Ovary (tissue), 7 donors: ENCODE measurements at regions not wholly inside any gene's neighbourhood (a gene's known extent, or its start where the extent isn't known, plus 50 kb on each side); places are given as distances from the start of the nearest gene placed in this dataset.
"Not testable (repeated sequence)": the region's sequence is repeated elsewhere in the genome, so short reads cannot be mapped to it uniquely, and the experiment has no call there.

Experiments used
- DNase-seq, 5 donors: peaks; one replicate each; pipeline ENCODE4 v3.0.0-alpha.2; 2019 to 2020
- H3K27ac ChIP-seq, 2 donors: fragments of 200-600 bp; one replicate each; pipeline versions ENCODE4 v1.5.1 to v1.8.0; 2019 to 2022
- H3K27me3 ChIP-seq: fragments of 200-600 bp; one replicate; pipeline ENCODE4 v1.8.0; 2022
- H3K36me3 ChIP-seq: fragments of 200-600 bp; sonication (generic); one replicate; pipeline ENCODE4 v1.5.1; 2019
- H3K4me1 ChIP-seq: one replicate; pipeline ENCODE4 v1.8.1; 2013; ENCODE audit warnings: mild to moderate bottlenecking, moderate library complexity; ENCODE audit not compliant: insufficient read depth
- H3K4me3 ChIP-seq: fragments of 200-600 bp; sonication (generic); one replicate; pipeline ENCODE4 v1.5.1; 2017
- H3K9me3 ChIP-seq, 2 donors: fragments of 200-600 bp in 1 of 2; sonication (generic) in 1 of 2; one replicate each; pipeline versions ENCODE4 v1.5.1 to v1.8.1; 2013 to 2019; ENCODE audit warnings: mild to moderate bottlenecking in 1 of 2, moderate library complexity in 1 of 2
- EP300 ChIP-seq: sonication (generic); formaldehyde crosslinking; IDR thresholded peaks from one replicate; pipeline ENCODE4 v1.6.1; 2017; ENCODE audit warnings: antibody characterized with exemption
- POLR2A ChIP-seq: fragments of 450-650 bp; IDR thresholded peaks from one replicate; pipeline ENCODE4 v1.6.1; 2017; ENCODE audit warnings: antibody characterized with exemption, mild to moderate bottlenecking, moderate library complexity
- WGBS, 3 donors: extraction: QIAGEN DNeasy Blood & Tissue Kit in 1 of 3; methylation state at CpG; one replicate each; pipeline versions ENCODE4 v1.1.5 to v1.1.7; 2013 to 2017; 5-methylcytosine and 5-hydroxymethylcytosine counted together
- intact Hi-C, 4 donors: fragments of 100-400 bp; cut with DNase I; formaldehyde crosslinking; loops; one replicate each; pipeline versions ENCODE4 v1.11.0 to v1.15.1; 2022 to 2023
- TF ChIP-seq, protein P1 (sequence below), 3 donors: fragments of 450-650 bp in 2 of 3; fragments of 200-600 bp in 1 of 3; IDR thresholded peaks; one replicate each; pipeline versions ENCODE4 v1.5.1 to v1.8.0; 2016 to 2022; ENCODE audit warnings: antibody characterized with exemption in 3 of 3, mild to moderate bottlenecking in 1 of 3
- donor health status: DM: no; HTN: no; CAD: no; lungs with moderate emphysema.
- donor health status: DM: no; HTN: no; CAD: no.
- donor health status: Bipolar disorder and iron deficiency.
- donor health status: DM: no; HTN: no; CAD: no.
- donor health status: DM: yes; HTN: yes; CAD: no.

DNA sequence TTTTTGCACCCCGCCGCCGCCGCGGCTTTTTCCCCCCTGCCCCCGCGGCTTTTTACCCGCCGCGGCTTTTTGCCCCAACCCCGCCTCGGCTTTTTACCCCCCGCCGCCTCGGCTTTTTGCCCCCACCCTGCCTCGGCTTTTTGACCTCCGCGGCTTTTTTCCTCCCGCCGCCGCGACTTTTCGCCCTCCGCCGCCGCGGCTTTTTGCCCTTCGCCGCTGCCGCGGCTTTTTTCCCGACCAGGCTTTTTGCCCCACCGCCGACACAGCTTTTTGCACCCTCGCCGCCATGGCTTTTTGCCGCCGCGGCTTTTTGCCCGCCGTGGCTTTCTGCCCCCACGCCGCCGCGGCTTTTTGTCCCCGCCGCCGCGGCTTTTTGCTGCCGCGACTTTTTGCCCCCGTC lies 137.0 kb upstream of the TP53TG3D start:
- H3K27me3 ChIP-seq: no peaks in the 10 kb centered on the region
- intact Hi-C loops: no loop called here
- 1 to 8% (median 5%) methylated on average over 24 to 52 of the region's 52 CpGs for WGBS, 3 donors
- no peaks in the 10 kb centered on the region for H3K36me3 ChIP-seq
- DNase-seq: no peak
- H3K4me1 ChIP-seq: no peaks in the 10 kb centered on the region
- no peaks in the 10 kb centered on the region for H3K9me3 ChIP-seq
- H3K4me3 ChIP-seq: no peak overlapping the region
- no peak overlapping the region for H3K27ac ChIP-seq
- TF ChIP-seq POLR2A (no peak), EP300 (no peak)
- TF ChIP-seq, protein P1, sequence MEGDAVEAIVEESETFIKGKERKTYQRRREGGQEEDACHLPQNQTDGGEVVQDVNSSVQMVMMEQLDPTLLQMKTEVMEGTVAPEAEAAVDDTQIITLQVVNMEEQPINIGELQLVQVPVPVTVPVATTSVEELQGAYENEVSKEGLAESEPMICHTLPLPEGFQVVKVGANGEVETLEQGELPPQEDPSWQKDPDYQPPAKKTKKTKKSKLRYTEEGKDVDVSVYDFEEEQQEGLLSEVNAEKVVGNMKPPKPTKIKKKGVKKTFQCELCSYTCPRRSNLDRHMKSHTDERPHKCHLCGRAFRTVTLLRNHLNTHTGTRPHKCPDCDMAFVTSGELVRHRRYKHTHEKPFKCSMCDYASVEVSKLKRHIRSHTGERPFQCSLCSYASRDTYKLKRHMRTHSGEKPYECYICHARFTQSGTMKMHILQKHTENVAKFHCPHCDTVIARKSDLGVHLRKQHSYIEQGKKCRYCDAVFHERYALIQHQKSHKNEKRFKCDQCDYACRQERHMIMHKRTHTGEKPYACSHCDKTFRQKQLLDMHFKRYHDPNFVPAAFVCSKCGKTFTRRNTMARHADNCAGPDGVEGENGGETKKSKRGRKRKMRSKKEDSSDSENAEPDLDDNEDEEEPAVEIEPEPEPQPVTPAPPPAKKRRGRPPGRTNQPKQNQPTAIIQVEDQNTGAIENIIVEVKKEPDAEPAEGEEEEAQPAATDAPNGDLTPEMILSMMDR (IDR thresholded peaks at IDR 0.05): no peak

DNA sequence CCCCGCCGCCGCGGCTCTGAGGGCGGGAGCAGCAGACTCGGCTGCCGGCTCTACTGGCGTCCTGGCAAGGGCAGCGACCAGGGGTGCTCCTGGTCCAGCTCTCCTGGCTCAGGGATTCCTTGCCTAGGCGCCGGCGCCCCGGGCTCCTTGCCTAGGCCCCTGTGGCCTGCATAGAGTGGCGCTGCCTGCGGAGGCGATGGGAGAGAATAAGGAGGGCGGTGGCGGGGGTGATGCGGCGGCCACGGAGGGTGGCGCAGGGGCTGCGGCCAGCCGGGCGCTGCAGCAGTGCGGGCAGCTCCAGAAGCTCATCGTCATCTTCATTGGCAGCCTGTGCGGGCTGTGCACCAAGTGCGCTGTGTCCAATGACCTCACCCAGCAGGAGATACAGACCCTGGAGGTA lies 136.6 kb upstream of the TP53TG3D start:
- intact Hi-C loops, H3K9me3 ChIP-seq, H3K4me1 ChIP-seq, H3K27me3 ChIP-seq, H3K27ac ChIP-seq, H3K36me3 ChIP-seq, H3K4me3 ChIP-seq: not testable (repeated sequence)
- peak in 1 of 5 donors; percentile 9 for DNase-seq
- WGBS, 3 donors: 22 to 41% (median 33%) methylated on average over 19 to 28 of the region's 29 CpGs

DNA sequence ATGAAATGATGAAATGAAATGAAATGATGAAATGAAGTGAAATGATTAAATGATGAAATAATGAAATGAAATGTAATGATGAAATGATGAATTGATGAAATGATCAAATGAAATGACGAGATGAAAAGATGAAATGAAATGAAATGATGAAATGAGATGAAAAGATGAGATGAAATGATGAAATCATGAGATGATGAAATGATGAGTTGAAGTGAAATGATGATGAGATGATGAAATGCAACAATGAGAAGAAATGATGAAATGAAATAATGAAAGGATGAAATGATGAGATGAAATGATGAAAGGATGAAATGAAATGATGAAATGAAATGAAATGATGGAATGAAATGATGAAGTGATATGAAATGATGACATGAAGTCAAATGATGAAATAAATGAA lies 132.7 kb upstream of the TP53TG3D start:
- intact Hi-C loops, DNase-seq, H3K27ac ChIP-seq, H3K4me3 ChIP-seq, H3K9me3 ChIP-seq, H3K4me1 ChIP-seq, H3K36me3 ChIP-seq, H3K27me3 ChIP-seq: not testable (repeated sequence)
- 47 to 73% (median 72%) methylated on average over 1 of the region's 1 CpG for WGBS, 3 donors

DNA sequence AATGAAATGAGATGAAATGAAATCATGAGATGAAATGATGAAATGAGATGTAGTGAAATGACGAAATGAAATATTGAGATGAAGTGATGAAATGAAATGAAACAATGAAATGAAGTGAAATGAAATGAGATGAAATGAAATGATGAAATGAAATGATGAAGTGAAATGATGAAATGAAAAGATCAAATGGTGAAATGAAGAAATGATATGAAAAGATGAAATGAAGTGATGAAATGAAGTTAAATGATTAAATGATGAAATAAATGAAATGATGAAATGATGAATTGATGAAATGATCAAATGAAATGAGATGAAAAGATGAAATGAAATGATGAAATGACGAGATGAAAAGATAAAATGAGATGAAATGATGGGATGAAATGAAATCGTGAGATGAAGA lies 132.3 kb upstream of the TP53TG3D start:
- 70 to 79% (median 78%) methylated on average over 3 of the region's 3 CpGs for WGBS, 3 donors
- DNase-seq: not testable (repeated sequence)

DNA sequence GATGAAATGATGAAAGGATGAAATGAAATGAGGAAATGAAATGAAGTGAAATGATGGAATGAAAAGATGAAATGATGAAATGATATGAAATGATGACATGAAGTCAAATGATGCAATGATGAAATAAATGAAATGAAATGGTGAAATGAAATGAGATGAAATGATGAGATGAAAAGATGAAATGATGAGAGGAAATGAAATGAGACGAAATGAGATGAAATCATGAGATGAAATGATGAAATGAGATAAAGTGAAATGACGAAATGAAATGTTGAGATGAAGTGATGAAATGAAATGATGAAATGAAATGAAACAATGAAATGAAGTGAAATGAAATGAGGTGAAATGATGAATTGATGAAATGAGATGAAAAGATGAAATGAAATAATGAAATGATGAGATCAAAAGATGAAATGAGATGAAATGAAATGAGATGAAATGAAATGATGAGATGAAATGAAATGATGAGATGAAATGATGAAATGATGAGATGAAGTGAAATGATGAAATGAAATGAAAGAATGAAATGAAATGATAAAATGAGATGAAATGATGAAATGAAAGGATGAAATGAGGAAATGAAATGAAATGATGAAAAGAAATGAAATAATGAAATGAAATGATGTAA lies 131.7 kb upstream of the TP53TG3D start:
- H3K27me3 ChIP-seq, H3K4me1 ChIP-seq, H3K27ac ChIP-seq, H3K4me3 ChIP-seq, intact Hi-C loops, DNase-seq, H3K9me3 ChIP-seq, H3K36me3 ChIP-seq: not testable (repeated sequence)
- 71 to 83% (median 76%) methylated on average over 2 of the region's 2 CpGs for WGBS, 3 donors

More for the DNA sequence above, 132.3 kb upstream of the TP53TG3D start:
- H3K36me3 ChIP-seq, H3K27ac ChIP-seq, H3K9me3 ChIP-seq, H3K27me3 ChIP-seq, H3K4me1 ChIP-seq, intact Hi-C loops, H3K4me3 ChIP-seq: not testable (repeated sequence)

DNA sequence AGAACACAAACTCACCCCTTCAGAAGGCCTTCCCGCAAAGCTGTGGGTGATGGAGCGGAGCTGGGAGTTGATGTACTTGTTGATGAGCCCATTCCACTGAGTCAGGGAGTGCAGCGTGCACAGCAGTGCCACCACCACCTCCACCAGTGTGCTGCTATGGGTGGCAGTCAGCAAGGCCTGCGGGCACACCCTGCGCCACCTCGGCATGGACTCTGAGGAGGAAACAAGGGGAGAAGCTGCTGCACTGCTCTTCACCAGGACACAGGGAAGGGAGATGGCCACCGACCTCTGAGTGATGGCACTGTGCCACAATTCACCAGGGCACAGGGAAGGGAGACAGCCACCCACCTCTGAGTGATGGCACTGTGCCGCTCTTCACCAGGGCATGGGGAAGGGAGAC lies 100.7 kb upstream of the TP53TG3D start:
- 88% methylated on average over 4 of the region's 8 CpGs; no CpG with 5 or more reads in 2 of the 3 donors for WGBS, 3 donors
- H3K9me3 ChIP-seq, intact Hi-C loops: not testable (repeated sequence)

DNA sequence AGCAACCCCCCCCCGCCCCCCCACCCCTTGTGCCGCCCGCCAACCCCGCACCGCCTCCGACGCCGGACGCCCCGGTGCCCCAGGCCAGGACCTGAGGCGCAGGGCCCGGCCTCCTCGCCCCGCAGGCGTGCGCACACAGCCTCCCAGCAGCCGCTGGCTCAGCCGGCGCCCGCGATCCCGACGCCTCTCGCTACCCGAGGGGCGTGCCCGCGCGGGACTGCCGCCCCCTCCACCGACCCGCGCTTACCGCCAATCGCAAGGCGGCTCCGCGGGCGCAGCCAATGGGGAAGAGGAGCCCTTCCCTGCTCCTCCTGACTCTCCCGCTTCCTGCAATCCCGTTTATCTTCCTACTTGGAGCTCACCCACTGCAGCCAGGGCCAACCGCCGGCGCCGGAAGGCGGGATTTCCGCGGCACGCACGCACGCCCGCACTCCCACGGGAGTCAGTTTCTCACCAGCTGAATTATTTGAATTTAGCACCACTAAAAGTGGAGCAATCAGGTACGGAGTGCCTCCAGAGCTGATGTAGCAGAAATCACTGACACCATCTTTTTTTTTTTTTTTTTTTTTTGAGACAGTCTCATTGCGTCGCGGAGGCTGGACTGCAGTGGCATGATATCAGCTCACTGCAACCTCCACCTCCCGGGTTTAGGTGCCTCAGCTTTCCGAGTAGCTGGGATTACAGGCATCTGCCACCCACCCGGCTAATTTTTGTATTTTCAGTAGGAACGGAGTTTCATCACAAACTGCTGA lies 65.0 kb upstream of the TP53TG3D start:
- intact Hi-C loops, H3K4me1 ChIP-seq, H3K27me3 ChIP-seq, H3K36me3 ChIP-seq, H3K27ac ChIP-seq, DNase-seq, H3K9me3 ChIP-seq, H3K4me3 ChIP-seq: not testable (repeated sequence)
- no CpG with 5 or more reads among the region's 61 CpGs for WGBS, 3 donors

More for the DNA sequence above, 100.7 kb upstream of the TP53TG3D start:
- not testable (repeated sequence) for H3K4me3 ChIP-seq, H3K27ac ChIP-seq, H3K36me3 ChIP-seq, DNase-seq, H3K27me3 ChIP-seq, H3K4me1 ChIP-seq

DNA sequence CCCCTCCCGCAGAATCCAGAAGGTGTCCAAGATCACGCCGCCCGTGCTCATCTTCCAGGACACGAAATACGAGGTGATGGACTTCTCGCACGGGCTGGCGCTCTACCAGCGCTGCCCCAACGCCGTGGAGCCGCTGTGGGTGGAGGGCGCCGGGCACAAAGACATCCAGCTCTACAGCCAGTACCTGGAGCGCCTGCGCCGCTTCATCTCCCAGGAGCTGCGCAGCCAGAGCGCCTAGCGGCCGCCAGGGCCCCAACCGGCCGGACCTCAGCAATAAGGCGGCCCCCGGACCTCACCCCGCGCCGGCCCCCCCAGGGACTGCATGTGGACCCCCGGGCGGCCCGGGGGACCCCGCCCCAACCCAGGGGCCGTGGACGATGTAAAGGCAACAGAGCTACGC lies 50.5 kb upstream of the TP53TG3D start:
- intact Hi-C loops, H3K27ac ChIP-seq, H3K27me3 ChIP-seq, DNase-seq, H3K9me3 ChIP-seq, H3K4me3 ChIP-seq, H3K4me1 ChIP-seq, H3K36me3 ChIP-seq: not testable (repeated sequence)
- WGBS, 3 donors: 27 to 63% (median 54%) methylated on average over 7 to 26 of the region's 36 CpGs
